Mesothelial cell of epicardium (in vitro differentiated cells): ENCODE measurements at regions not wholly inside any gene's neighbourhood (a gene's known extent, or its start where the extent isn't known, plus 50 kb on each side); places are given as distances from the start of the nearest gene placed in this dataset.

Experiments
- DNase-seq, 2 experiments: peaks; one replicate each; pipeline ENCODE4 v3.0.0; 2021; ENCODE audit warnings: low spot score in 2 of 2; ENCODE audit not compliant: unreplicated experiment in 2 of 2
- H3K27ac Mint-ChIP-seq: 2 replicates; pipeline ENCODE4 v1.8.0; 2021; ENCODE audit warnings: mixed read lengths
- H3K27me3 Mint-ChIP-seq: 2 replicates; pipeline ENCODE4 v1.8.0; 2021; ENCODE audit warnings: low read depth, mixed read lengths
- H3K36me3 Mint-ChIP-seq: 2 replicates; pipeline ENCODE4 v1.8.0; 2021; ENCODE audit warnings: mixed read lengths
- H3K4me1 Mint-ChIP-seq: 2 replicates; pipeline ENCODE4 v1.8.0; 2021; ENCODE audit warnings: mixed read lengths
- H3K4me3 Mint-ChIP-seq: 2 replicates; pipeline ENCODE4 v1.8.0; 2021; ENCODE audit warnings: mild to moderate bottlenecking, moderate library complexity, mixed read lengths
- H3K9me3 Mint-ChIP-seq: 2 replicates; pipeline ENCODE4 v1.8.0; 2021; ENCODE audit warnings: mixed read lengths
- TF ChIP-seq, protein P1 (sequence below): fragments of 200-600 bp; sonication (generic); IDR thresholded peaks from one replicate; pipeline ENCODE4 v1.5.0; 2021; ENCODE audit warnings: antibody characterized with exemption; ENCODE audit not compliant: unreplicated experiment

DNA sequence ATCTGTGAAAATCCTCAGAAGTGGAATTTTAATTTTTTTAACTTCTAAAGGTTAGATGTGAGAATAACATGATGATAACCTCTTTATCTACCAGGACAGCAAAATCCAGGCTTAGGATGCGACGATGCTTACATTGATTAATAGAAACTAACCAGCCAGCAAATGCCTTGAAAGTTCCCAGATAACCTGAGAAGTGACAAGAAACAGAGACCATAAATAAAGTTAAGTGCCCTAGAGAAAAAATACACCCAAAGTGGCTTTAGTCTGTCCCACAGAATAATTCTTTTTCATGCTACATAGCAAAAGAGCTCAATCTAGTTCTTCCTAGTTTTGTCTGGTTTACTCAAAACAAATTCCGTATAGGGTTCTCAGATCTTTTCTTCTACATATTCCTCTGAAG lies 262.7 kb downstream of the WDR11 start:
- DNase-seq = no peak
- Mint-ChIP-seq H3K9me3 (peaks cover 27% of the 10 kb centered on the region), H3K36me3 (peaks cover 7% of the 10 kb centered on the region), H3K27ac (peak overlapping the region; percentile 97), H3K27me3 (no peaks in the 10 kb centered on the region), H3K4me1 (peaks cover 46% of the 10 kb centered on the region), H3K4me3 (no peak overlapping the region)
- TF ChIP-seq, protein P1, sequence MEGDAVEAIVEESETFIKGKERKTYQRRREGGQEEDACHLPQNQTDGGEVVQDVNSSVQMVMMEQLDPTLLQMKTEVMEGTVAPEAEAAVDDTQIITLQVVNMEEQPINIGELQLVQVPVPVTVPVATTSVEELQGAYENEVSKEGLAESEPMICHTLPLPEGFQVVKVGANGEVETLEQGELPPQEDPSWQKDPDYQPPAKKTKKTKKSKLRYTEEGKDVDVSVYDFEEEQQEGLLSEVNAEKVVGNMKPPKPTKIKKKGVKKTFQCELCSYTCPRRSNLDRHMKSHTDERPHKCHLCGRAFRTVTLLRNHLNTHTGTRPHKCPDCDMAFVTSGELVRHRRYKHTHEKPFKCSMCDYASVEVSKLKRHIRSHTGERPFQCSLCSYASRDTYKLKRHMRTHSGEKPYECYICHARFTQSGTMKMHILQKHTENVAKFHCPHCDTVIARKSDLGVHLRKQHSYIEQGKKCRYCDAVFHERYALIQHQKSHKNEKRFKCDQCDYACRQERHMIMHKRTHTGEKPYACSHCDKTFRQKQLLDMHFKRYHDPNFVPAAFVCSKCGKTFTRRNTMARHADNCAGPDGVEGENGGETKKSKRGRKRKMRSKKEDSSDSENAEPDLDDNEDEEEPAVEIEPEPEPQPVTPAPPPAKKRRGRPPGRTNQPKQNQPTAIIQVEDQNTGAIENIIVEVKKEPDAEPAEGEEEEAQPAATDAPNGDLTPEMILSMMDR = no peak

- Mint-ChIP-seq H3K4me1 (peaks cover 38% of the 10 kb centered on the region), H3K4me3 (no peak overlapping the region), H3K36me3 (peaks cover 7% of the 10 kb centered on the region), H3K9me3 (peaks cover 27% of the 10 kb centered on the region), H3K27ac (no peak overlapping the region), H3K27me3 (no peaks in the 10 kb centered on the region)
- no peak for DNase-seq
- TF ChIP-seq, protein P1 = no peak
Measured at GRCh38 chr10:121115154-121115553, 264.0 kb downstream of the WDR11 start.

DNA sequence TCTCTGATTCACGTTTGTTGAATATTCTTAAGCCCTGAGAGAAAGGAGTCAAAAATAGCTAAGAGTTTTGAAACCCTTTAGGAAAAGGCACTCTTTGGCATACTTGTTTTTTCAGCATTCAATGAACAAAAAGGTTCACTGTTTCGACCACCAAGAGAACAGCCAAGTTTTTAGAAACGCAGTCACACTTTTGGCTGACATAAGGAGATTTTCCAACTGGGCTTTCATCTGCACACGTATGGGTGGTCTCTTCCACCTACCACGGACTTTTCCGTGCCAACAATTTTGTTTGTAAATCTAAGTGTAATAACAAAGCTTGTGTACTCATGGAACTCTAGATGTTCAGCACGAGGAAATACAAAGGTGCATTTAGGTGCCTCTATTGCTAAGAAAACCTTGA lies 270.3 kb downstream of the WDR11 start:
- Mint-ChIP-seq H3K9me3 (peaks cover 15% of the 10 kb centered on the region), H3K4me3 (no peak overlapping the region), H3K27ac (no peak overlapping the region), H3K36me3 (peaks cover 3% of the 10 kb centered on the region), H3K4me1 (peaks cover 6% of the 10 kb centered on the region), H3K27me3 (no peaks in the 10 kb centered on the region)
- TF ChIP-seq, protein P1 = no peak
- DNase-seq = no peak

DNA sequence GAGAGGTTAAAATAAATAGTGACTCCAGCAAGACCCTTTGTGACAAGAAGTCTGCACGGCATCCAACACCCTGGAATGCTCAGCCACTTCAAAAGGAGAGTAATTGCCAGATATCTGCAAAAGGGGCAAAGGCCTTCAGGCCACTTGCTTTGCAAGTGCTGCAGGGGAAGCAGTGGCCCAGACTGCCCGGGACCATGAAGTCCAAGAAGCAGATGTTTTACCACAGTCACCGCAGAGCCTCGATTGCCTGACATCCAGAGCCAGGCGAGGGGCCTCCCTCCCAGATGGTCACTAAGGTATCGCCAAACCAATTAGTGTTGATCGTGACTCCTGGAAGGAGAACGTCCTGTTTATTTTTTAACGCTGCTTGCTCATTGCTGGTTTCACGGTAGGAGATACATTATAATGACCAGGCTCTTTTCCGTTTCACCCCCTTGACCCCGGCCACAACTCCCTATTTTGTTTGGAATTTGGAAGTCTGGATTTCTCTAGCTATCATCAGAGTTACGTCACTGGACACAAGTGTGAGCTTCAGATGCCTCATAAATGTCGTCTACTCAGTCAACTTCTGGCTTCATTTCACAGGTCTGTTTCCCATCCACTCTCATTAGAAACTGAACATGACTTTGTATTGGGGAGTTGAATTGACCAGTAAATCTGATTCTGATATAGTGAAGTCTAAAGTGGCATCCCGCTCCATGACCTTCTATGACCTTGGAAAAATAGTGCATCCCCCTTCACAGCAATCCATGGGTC lies 276.2 kb downstream of the WDR11 start:
- TF ChIP-seq, protein P1 = no peak
- no peaks in the 10 kb centered on the region for H3K36me3 Mint-ChIP-seq
- peak overlapping the region; percentile 36 for H3K27ac Mint-ChIP-seq
- H3K27me3 Mint-ChIP-seq = no peaks in the 10 kb centered on the region
- peaks cover 5% of the 10 kb centered on the region for H3K9me3 Mint-ChIP-seq
- no peak overlapping the region for H3K4me3 Mint-ChIP-seq
- peaks cover 15% of the 10 kb centered on the region for H3K4me1 Mint-ChIP-seq
- no peak for DNase-seq

DNA sequence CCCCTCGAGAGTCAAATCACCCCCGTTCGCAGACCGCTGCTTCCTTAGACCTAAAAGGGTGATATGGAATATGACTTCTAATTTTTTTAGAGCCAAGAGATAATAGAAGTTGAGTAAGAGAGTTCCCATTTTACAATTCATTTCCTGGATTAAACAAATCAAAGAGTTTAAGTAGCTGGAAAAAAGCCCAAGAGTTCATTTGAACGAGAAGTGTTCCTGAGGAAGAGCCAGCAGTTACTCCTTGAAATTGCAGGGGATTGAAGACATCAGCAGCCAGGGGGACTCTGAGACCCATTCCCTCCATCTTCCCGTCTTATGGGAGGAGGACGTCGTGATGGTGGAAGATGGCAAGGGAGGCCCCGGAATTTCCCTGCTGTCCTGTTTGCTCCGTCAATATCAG lies 277.0 kb downstream of the WDR11 start:
- Mint-ChIP-seq H3K4me1 (peaks cover 15% of the 10 kb centered on the region), H3K4me3 (no peak overlapping the region), H3K27ac (peak overlapping the region; percentile 36), H3K36me3 (no peaks in the 10 kb centered on the region), H3K27me3 (no peaks in the 10 kb centered on the region), H3K9me3 (peaks cover 3% of the 10 kb centered on the region)
- no peak for DNase-seq
- TF ChIP-seq, protein P1 = no peak
